Stimulated activated naive B cell treated with anti-CD40 and anti-IgM and Interleukin-4, amounts not matched to agents 10 μg/mL and 1 μg/mL and 100 μg/mL, for 72 hours (primary cell): ENCODE measurements at regions not wholly inside any gene's neighbourhood (a gene's known extent, or its start where the extent isn't known, plus 50 kb on each side); places are given as distances from the start of the nearest gene placed in this dataset.

Experiments
- ATAC-seq, 2 donors: fragments of 150-1000 bp; cut with Tn5 transposase; replicated peaks; 2 replicates each; pipeline ENCODE4 v1.10.0; 2021; ENCODE audit warnings: moderate library complexity in 1 of 2
- DNase-seq: peaks from one replicate; pipeline ENCODE4 v3.0.0; 2021
- H3K27ac Mint-ChIP-seq: one replicate; pipeline ENCODE4 v1.8.0; 2022; ENCODE audit warnings: mild to moderate bottlenecking, mixed read lengths
- H3K27me3 Mint-ChIP-seq, 2 donors: one replicate each; pipeline ENCODE4 v1.8.0; 2022; ENCODE audit warnings: mixed read lengths in 2 of 2
- H3K36me3 Mint-ChIP-seq, 2 donors: one replicate each; pipeline ENCODE4 v1.8.0; 2022; ENCODE audit warnings: mixed read lengths in 2 of 2, mild to moderate bottlenecking in 1 of 2
- H3K4me1 Mint-ChIP-seq, 2 donors: one replicate each; pipeline ENCODE4 v1.8.0; 2022; ENCODE audit warnings: mixed read lengths in 2 of 2, mild to moderate bottlenecking in 1 of 2
- H3K4me3 Mint-ChIP-seq, 2 donors: one replicate each; pipeline ENCODE4 v1.8.0; 2022; ENCODE audit warnings: mild to moderate bottlenecking in 2 of 2, mixed read lengths in 2 of 2, moderate library complexity in 1 of 2
- H3K9me3 Mint-ChIP-seq, 2 donors: one replicate each; pipeline ENCODE4 v1.8.0; 2022; ENCODE audit warnings: mixed read lengths in 2 of 2, mild to moderate bottlenecking in 1 of 2

DNA sequence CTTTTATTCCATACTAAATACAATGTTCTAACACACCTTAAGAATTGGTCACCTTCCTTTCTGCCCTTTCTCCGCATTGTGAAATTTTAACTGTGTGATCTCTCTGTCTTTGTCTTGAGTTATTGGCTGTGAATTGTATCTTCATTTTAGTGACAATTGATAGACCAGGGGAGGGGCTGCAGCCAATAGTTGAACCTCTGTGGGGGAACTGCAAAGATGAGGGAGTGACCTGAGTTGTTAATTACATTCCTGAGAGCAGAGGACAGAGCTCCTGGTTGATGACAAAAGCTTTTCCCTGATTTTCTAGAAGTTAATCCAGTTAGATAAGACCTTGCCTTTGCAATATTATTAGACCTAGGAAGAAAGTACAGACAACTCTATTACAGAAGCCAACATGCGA is 1535.7 kb downstream of the BRINP3 start:
- Mint-ChIP-seq H3K27me3 (no peaks in the 10 kb centered on the region), H3K4me1 (no peaks in the 10 kb centered on the region), H3K36me3 (no peaks in the 10 kb centered on the region), H3K4me3 (no peak overlapping the region), H3K27ac (no peak overlapping the region), H3K9me3 (no peaks in the 10 kb centered on the region)
- DNase-seq (no peak), ATAC-seq (no peak)

DNA sequence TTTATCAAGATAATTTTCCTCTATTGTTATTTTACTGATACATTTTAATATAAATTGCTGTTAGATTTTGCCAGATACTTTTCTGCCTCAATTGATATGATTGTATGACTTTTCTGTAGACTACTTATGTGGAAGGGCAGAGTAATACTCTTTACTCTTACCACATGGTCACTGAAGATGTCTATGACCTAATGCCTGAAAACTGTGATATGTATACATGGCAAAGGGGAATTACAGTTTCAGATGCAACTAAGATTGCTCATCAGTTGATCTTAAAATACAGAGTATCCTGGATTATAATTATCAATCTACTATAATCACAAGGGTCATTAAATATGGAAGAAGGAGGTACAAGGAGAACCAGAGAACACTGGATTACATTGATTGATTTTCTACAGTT is 1528.0 kb downstream of the BRINP3 start:
- ATAC-seq (no peak), DNase-seq (no peak)
- H3K36me3 Mint-ChIP-seq = no peaks in the 10 kb centered on the region

DNA sequence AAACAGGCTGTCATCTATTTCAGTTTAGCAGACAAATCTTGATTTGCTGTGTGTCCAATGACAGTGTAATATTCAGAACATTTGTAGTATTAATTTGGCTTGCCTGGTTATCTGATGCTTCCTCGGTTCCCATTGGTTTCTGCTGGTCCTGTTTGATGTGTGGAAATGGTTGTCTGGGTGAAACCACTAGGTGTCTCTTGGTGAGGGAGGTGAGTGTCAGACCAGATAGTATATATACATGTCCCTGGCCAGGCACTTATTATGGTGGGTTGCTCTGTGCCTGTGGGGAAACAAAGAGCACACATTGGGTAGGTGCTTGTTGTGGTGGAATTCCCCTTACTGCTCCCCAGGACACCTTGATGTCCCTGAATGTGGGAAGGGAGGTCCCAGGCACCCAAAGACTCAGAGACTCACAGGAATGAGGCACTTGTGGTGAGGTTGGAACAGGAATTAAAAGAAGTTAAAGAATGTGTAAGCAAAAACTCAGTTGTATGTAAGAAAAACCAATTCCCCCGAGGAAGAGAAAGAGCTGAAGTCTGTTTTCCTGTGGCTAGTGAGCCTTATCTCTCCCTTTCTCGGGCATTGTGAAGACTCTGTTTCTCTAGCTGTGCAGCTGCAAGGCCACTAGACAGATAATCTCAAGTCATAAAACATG is 1519.1 kb downstream of the BRINP3 start:
- no peak overlapping the region for H3K27ac Mint-ChIP-seq
- no peaks in the 10 kb centered on the region for H3K4me1 Mint-ChIP-seq
- H3K27me3 Mint-ChIP-seq = no peaks in the 10 kb centered on the region
- H3K36me3 Mint-ChIP-seq = no peaks in the 10 kb centered on the region
- H3K4me3 Mint-ChIP-seq = no peak overlapping the region
- peaks cover 4 to 9% of the 10 kb centered on the region in 2 donors for H3K9me3 Mint-ChIP-seq
- ATAC-seq (no peak), DNase-seq (no peak)

More for the DNA sequence above, 1528.0 kb downstream of the BRINP3 start:
- peaks cover 0 to 4% of the 10 kb centered on the region in 2 donors for H3K9me3 Mint-ChIP-seq
- no peak overlapping the region for H3K27ac Mint-ChIP-seq
- no peaks in the 10 kb centered on the region for H3K4me1 Mint-ChIP-seq
- no peaks in the 10 kb centered on the region for H3K27me3 Mint-ChIP-seq
- H3K4me3 Mint-ChIP-seq = no peak overlapping the region

- no peaks in the 10 kb centered on the region for H3K36me3 Mint-ChIP-seq
- no peak for DNase-seq
- H3K4me1 Mint-ChIP-seq = no peaks in the 10 kb centered on the region
- no peak for ATAC-seq
- no peak overlapping the region for H3K4me3 Mint-ChIP-seq
- peaks cover 3 to 11% of the 10 kb centered on the region in 2 donors for H3K9me3 Mint-ChIP-seq
- H3K27ac Mint-ChIP-seq = no peak overlapping the region
- no peaks in the 10 kb centered on the region for H3K27me3 Mint-ChIP-seq
These were observed 1490.8 kb downstream of the BRINP3 start for GRCh38 chr1:188986745-188987417.

- H3K27ac Mint-ChIP-seq = no peak overlapping the region
- DNase-seq (no peak), ATAC-seq (no peak)
- no peaks in the 10 kb centered on the region for H3K36me3 Mint-ChIP-seq
- peaks cover 3 to 8% of the 10 kb centered on the region in 2 donors for H3K9me3 Mint-ChIP-seq
- no peak overlapping the region for H3K4me3 Mint-ChIP-seq
- no peaks in the 10 kb centered on the region for H3K27me3 Mint-ChIP-seq
- no peaks in the 10 kb centered on the region for H3K4me1 Mint-ChIP-seq
These were observed 1489.1 kb downstream of the BRINP3 start for GRCh38 chr1:188988589-188988988.

GRCh38 chr1:188991221-188991930 is 1486.3 kb downstream of the BRINP3 start:
- Mint-ChIP-seq H3K4me1 (no peaks in the 10 kb centered on the region), H3K9me3 (no peaks in the 10 kb centered on the region), H3K36me3 (no peaks in the 10 kb centered on the region), H3K27me3 (no peaks in the 10 kb centered on the region), H3K27ac (no peak overlapping the region), H3K4me3 (no peak overlapping the region)
- no peak for ATAC-seq
- DNase-seq = no peak

- DNase-seq (no peak), ATAC-seq (no peak)
- no peaks in the 10 kb centered on the region for H3K4me1 Mint-ChIP-seq
- no peaks in the 10 kb centered on the region for H3K36me3 Mint-ChIP-seq
- no peak overlapping the region for H3K4me3 Mint-ChIP-seq
- H3K27me3 Mint-ChIP-seq = no peaks in the 10 kb centered on the region
- no peaks in the 10 kb centered on the region for H3K9me3 Mint-ChIP-seq
- H3K27ac Mint-ChIP-seq = no peak overlapping the region
These were observed 1469.8 kb downstream of the BRINP3 start for GRCh38 chr1:189007824-189008223.

- H3K4me1 Mint-ChIP-seq = no peaks in the 10 kb centered on the region
- peaks cover 6 to 12% of the 10 kb centered on the region in 2 donors for H3K9me3 Mint-ChIP-seq
- ATAC-seq = no peak
- H3K27me3 Mint-ChIP-seq = no peaks in the 10 kb centered on the region
- H3K36me3 Mint-ChIP-seq = no peaks in the 10 kb centered on the region
- H3K4me3 Mint-ChIP-seq = no peak overlapping the region
- H3K27ac Mint-ChIP-seq = no peak overlapping the region
- DNase-seq = no peak
These were observed 1456.1 kb downstream of the BRINP3 start for GRCh38 chr1:189021577-189021976.

DNA sequence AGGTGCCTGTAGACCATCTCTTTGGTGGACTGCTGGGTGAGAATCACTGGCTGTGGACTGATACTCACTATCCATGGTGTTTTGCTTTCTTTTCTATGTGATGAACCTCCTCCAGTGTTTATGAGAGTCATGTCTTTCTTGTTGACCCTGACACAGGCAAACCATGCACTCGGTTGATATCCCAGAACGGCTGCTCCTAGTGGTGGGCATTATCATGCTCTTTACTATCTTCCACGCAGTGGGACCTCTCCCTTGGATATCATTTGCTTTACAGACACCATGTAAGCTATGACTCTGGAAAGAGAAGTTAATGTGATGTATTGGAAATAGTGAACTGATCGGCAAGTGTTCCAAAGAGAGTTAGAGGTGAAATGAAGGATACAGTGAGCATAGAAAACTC is 1455.6 kb downstream of the BRINP3 start:
- H3K4me1 Mint-ChIP-seq = no peaks in the 10 kb centered on the region
- no peaks in the 10 kb centered on the region for H3K27me3 Mint-ChIP-seq
- no peak overlapping the region for H3K27ac Mint-ChIP-seq
- no peak overlapping the region for H3K4me3 Mint-ChIP-seq
- no peaks in the 10 kb centered on the region for H3K36me3 Mint-ChIP-seq
- ATAC-seq (no peak), DNase-seq (no peak)
- H3K9me3 Mint-ChIP-seq = peaks cover 3 to 8% of the 10 kb centered on the region in 2 donors

- H3K36me3 Mint-ChIP-seq = no peaks in the 10 kb centered on the region
- no peaks in the 10 kb centered on the region for H3K27me3 Mint-ChIP-seq
- peaks cover 1 to 8% of the 10 kb centered on the region in 2 donors for H3K9me3 Mint-ChIP-seq
- H3K4me3 Mint-ChIP-seq = no peak overlapping the region
- DNase-seq (no peak), ATAC-seq (no peak)
- H3K27ac Mint-ChIP-seq = no peak overlapping the region
- H3K4me1 Mint-ChIP-seq = no peaks in the 10 kb centered on the region
These were observed 1450.2 kb downstream of the BRINP3 start for GRCh38 chr1:189027512-189027911.

GRCh38 chr1:189033169-189033568 is 1444.5 kb downstream of the BRINP3 start:
- ATAC-seq (no peak), DNase-seq (no peak)
- Mint-ChIP-seq H3K9me3 (peaks cover 0 to 1% of the 10 kb centered on the region in 2 donors), H3K4me1 (no peaks in the 10 kb centered on the region), H3K27ac (no peak overlapping the region), H3K4me3 (no peak overlapping the region), H3K36me3 (no peaks in the 10 kb centered on the region), H3K27me3 (no peaks in the 10 kb centered on the region)

DNA sequence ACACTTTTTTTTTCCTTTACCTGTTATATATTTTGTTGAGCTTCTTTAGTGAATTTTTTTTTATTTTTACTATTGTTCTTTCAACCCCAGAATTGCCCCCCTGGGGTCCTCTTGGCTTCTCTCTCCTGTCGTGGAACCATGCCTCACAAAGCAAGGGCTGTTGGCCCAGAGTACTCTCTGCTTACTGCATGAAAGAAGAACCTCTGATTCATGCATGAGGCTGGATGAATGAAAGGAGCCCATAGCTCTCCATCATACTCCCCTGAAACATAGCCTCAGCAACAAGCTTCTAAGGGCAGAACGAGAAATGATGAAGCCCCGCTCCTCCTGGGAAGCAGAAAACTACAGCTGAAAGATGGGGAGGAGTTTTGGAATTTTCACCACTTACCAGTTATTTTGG is 1441.0 kb downstream of the BRINP3 start:
- Mint-ChIP-seq H3K9me3 (no peaks in the 10 kb centered on the region), H3K27me3 (no peaks in the 10 kb centered on the region), H3K27ac (no peak overlapping the region), H3K36me3 (no peaks in the 10 kb centered on the region), H3K4me3 (no peak overlapping the region), H3K4me1 (no peaks in the 10 kb centered on the region)
- DNase-seq = no peak
- ATAC-seq = no peak

GRCh38 chr1:189046127-189046526 is 1431.5 kb downstream of the BRINP3 start:
- no peak overlapping the region for H3K27ac Mint-ChIP-seq
- no peak for ATAC-seq

DNA sequence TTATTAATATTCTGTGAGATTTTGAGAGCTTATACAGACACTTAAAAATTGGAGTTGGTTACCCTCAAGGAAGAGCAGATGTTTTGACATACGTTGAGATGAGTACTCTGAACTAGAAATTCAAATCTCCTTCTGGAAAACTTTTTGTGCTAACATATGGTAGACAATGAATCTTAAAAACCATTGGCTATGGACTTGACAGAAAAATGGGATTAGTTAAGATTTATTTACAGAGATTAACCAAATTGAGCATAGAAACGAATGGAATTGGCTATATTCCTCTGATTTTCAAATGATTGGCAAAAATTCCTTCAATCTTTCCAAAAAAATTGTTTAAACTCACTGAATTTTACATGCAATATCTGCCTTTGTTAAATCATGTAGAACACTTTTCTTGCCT is 1392.9 kb downstream of the BRINP3 start:
- Mint-ChIP-seq H3K4me1 (no peaks in the 10 kb centered on the region), H3K4me3 (no peak overlapping the region), H3K9me3 (peaks cover 0 to 2% of the 10 kb centered on the region in 2 donors), H3K36me3 (no peaks in the 10 kb centered on the region), H3K27me3 (no peaks in the 10 kb centered on the region), H3K27ac (no peak overlapping the region)
- no peak for DNase-seq
- ATAC-seq = no peak

More at GRCh38 chr1:189046127-189046526, 1431.5 kb downstream of the BRINP3 start:
- Mint-ChIP-seq H3K36me3 (no peaks in the 10 kb centered on the region), H3K4me1 (no peaks in the 10 kb centered on the region), H3K27me3 (no peaks in the 10 kb centered on the region), H3K9me3 (peaks cover 7 to 9% of the 10 kb centered on the region in 2 donors), H3K4me3 (no peak overlapping the region)
- no peak for DNase-seq

GRCh38 chr1:189103956-189104355 is 1373.7 kb downstream of the BRINP3 start:
- Mint-ChIP-seq H3K4me1 (no peaks in the 10 kb centered on the region), H3K27me3 (no peaks in the 10 kb centered on the region), H3K4me3 (no peak overlapping the region), H3K36me3 (no peaks in the 10 kb centered on the region), H3K9me3 (no peaks in the 10 kb centered on the region), H3K27ac (no peak overlapping the region)
- ATAC-seq (no peak), DNase-seq (no peak)
